DND-41 (cell line): ENCODE measurements at regions not wholly inside any gene's neighbourhood (a gene's known extent, or its start where the extent isn't known, plus 50 kb on each side); places are given as distances from the start of the nearest gene placed in this dataset.

Experiments
- CTCF ChIP-seq: IDR thresholded peaks from 2 replicates; pipeline ENCODE4 v1.5.1; 2012; ENCODE audit warnings: borderline replicate concordance, low read length, moderate library complexity, mild to moderate bottlenecking; ENCODE audit not compliant: poor library complexity, severe bottlenecking; ENCODE audit errors: extremely low read depth
- EZH2 ChIP-seq: IDR thresholded peaks from 3 replicates; pipeline ENCODE4 v1.6.1; 2012; ENCODE audit warnings: borderline replicate concordance, low read depth, mild to moderate bottlenecking, moderate library complexity, low read length, inconsistent platforms; ENCODE audit not compliant: severe bottlenecking

GRCh38 chr4:24158031-24158430 lies 268.2 kb upstream of the PPARGC1A start:
- TF ChIP-seq EZH2 = no peak
- TF ChIP-seq CTCF = no peak
